ENCODE measurements at regions not wholly inside any gene's neighbourhood (a gene's known extent, or its start where the extent isn't known, plus 50 kb on each side); places are given as distances from the start of the nearest gene placed in this dataset.

- TF ChIP-seq EZH2 (IDR thresholded peaks at IDR 0.05; ENCODE audit: insufficient read depth, low read length) (no peak), CTCF (IDR thresholded peaks at IDR 0.05; ENCODE audit: insufficient read depth, low read depth, low read length) (no peak)
These were observed 147.0 kb upstream of the STXBP5 start for GRCh38 chr6:147057188-147057587.
